ENCODE measurements at regions not wholly inside any gene's neighbourhood (a gene's known extent, or its start where the extent isn't known, plus 50 kb on each side); places are given as distances from the start of the nearest gene placed in this dataset.

GRCh38 chr11:98630736-98631135 is 390.0 kb upstream of the CNTN5 start:
- TF ChIP-seq, protein P1, sequence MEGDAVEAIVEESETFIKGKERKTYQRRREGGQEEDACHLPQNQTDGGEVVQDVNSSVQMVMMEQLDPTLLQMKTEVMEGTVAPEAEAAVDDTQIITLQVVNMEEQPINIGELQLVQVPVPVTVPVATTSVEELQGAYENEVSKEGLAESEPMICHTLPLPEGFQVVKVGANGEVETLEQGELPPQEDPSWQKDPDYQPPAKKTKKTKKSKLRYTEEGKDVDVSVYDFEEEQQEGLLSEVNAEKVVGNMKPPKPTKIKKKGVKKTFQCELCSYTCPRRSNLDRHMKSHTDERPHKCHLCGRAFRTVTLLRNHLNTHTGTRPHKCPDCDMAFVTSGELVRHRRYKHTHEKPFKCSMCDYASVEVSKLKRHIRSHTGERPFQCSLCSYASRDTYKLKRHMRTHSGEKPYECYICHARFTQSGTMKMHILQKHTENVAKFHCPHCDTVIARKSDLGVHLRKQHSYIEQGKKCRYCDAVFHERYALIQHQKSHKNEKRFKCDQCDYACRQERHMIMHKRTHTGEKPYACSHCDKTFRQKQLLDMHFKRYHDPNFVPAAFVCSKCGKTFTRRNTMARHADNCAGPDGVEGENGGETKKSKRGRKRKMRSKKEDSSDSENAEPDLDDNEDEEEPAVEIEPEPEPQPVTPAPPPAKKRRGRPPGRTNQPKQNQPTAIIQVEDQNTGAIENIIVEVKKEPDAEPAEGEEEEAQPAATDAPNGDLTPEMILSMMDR (conservative IDR thresholded peaks at IDR 0.05; ENCODE audit: low read depth, low read length), result no peak
- no peak for TF ChIP-seq EZH2 (IDR thresholded peaks at IDR 0.05; ENCODE audit: borderline replicate concordance, low read depth, low read length, poor library complexity, severe bottlenecking)

Measured in A673 (cell line).